Cardiac muscle cell (in vitro differentiated cells and primary cell): ENCODE measurements at regions not wholly inside any gene's neighbourhood (a gene's known extent, or its start where the extent isn't known, plus 50 kb on each side); places are given as distances from the start of the nearest gene placed in this dataset.
A peak's percentile ranks its signal among the peaks of the same experiment; 100 is the strongest.

Experiments used
- DNase-seq, 2 donors: peaks; one replicate each; pipeline versions ENCODE4 v3.0.0 to v3.0.0-alpha.2; 2010 to 2017; ENCODE audit warnings: low read depth in 1 of 2, low spot score in 1 of 2
- H3K27ac ChIP-seq: fragments of 200-600 bp; sonication (generic); 2 replicates; pipeline ENCODE4 v1.5.1; 2016
- H3K27me3 ChIP-seq: fragments of 200-600 bp; sonication (generic); 2 replicates; pipeline ENCODE4 v1.6.0; 2016; ENCODE audit warnings: control low read depth
- H3K36me3 ChIP-seq: fragments of 200-600 bp; sonication (generic); 2 replicates; pipeline ENCODE4 v1.5.1; 2016; ENCODE audit warnings: control low read depth
- H3K4me1 ChIP-seq: fragments of 200-600 bp; sonication (generic); 2 replicates; pipeline ENCODE4 v1.8.1; 2017; ENCODE audit warnings: low read depth, mild to moderate bottlenecking, mixed run types
- H3K4me3 ChIP-seq: fragments of 200-600 bp; sonication (generic); 2 replicates; pipeline ENCODE4 v1.5.1; 2016; ENCODE audit warnings: mild to moderate bottlenecking
- H3K9me3 ChIP-seq: fragments of 200-600 bp; sonication (generic); 2 replicates; pipeline ENCODE4 v1.5.1; 2017; ENCODE audit warnings: low read depth, mild to moderate bottlenecking, control low read depth
- TF ChIP-seq, protein P1 (sequence below): IDR thresholded peaks from 2 replicates; pipeline ENCODE4 v1.5.1; 2012; ENCODE audit warnings: low read depth, mild to moderate bottlenecking, low read length

DNA sequence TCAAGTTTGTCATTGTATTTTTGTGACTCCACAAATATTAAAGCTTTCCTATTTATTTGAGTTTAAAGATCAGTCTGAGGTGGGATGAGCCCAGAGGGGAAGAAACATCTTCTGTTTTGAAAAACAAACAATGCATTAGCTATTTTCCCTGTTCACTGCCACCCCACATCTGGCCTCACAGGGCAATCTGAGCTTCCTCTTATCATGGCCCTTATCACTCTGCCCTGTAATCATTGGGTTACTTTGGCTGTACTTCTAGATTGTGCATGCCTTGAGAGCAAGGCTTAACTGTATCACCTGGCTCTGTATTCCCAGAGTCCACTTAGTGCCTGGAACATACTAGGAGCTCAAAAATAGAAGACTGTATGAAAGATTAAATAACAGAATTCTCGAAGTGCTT lies 241.6 kb upstream of the NT5C1B start:
- TF ChIP-seq, protein P1, sequence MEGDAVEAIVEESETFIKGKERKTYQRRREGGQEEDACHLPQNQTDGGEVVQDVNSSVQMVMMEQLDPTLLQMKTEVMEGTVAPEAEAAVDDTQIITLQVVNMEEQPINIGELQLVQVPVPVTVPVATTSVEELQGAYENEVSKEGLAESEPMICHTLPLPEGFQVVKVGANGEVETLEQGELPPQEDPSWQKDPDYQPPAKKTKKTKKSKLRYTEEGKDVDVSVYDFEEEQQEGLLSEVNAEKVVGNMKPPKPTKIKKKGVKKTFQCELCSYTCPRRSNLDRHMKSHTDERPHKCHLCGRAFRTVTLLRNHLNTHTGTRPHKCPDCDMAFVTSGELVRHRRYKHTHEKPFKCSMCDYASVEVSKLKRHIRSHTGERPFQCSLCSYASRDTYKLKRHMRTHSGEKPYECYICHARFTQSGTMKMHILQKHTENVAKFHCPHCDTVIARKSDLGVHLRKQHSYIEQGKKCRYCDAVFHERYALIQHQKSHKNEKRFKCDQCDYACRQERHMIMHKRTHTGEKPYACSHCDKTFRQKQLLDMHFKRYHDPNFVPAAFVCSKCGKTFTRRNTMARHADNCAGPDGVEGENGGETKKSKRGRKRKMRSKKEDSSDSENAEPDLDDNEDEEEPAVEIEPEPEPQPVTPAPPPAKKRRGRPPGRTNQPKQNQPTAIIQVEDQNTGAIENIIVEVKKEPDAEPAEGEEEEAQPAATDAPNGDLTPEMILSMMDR, result no peak
- no peak overlapping the region for H3K4me3 ChIP-seq

DNA sequence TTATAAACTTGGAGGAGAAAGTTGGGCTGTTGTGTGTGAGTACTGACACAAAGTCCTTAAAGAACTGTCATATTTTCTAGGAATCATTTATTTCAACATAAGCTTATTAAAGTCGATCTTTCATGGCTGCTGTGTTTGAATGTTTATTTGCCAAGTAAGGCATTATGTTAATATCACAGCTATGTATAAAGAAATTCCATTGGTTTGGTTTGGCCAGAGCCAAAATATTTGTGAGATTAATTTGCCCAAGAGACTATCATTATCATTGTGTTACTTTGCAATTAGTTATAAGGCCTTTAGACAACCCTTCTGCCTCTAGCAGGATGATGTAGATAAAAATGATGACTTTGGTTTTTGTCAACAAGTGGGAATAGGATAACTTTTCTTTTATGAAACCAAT lies 240.6 kb upstream of the NT5C1B start:
- TF ChIP-seq, protein P1, result no peak
- DNase-seq, result peak in 1 of 2 donors; percentile 55

More for the DNA sequence above, 241.6 kb upstream of the NT5C1B start:
- H3K27ac ChIP-seq, result peak overlapping the region; percentile 75
- H3K9me3 ChIP-seq, result no peaks in the 10 kb centered on the region
- DNase-seq, result no peak
- no peaks in the 10 kb centered on the region for H3K27me3 ChIP-seq
- no peaks in the 10 kb centered on the region for H3K36me3 ChIP-seq
- H3K4me1 ChIP-seq, result peaks cover 69% of the 10 kb centered on the region

DNA sequence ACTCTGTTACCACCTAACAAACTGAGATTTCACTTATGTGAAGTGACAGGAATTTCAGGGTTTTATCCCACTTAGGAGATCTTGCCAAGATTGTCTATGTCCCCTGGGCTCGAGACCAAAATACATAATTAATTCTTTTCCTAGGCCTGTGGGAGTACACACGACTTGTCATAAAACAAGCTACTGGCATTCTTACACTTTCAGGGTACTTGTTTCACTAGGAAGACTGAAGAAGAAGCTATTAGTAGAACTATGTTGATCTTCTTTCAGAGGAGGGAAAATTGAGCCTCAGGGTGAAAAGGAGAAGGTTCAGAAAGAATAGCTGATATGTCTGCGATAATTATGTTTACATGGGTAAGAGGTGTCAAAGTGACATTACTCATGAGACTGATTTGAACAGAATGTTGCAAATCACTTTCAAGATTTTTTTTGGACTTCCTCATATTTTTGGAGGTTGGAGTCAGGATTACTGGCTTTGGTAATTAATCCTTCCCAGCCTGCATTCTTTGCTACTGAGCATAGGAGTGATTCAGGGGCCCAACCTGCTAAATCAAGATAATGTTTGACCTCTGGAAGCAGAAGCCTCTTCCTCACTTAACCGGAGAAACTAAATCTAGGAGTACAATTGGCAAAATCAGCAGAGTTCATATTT lies 240.0 kb upstream of the NT5C1B start:
- TF ChIP-seq, protein P1, result no peak
- no peaks in the 10 kb centered on the region for H3K36me3 ChIP-seq
- H3K9me3 ChIP-seq, result no peaks in the 10 kb centered on the region
- H3K27ac ChIP-seq, result peak overlapping the region; percentile 75
- peak in 1 of 2 donors; percentile 43 for DNase-seq
- no peaks in the 10 kb centered on the region for H3K27me3 ChIP-seq
- H3K4me3 ChIP-seq, result no peak overlapping the region
- peaks cover 70% of the 10 kb centered on the region for H3K4me1 ChIP-seq

More for the DNA sequence above, 240.6 kb upstream of the NT5C1B start:
- Histone ChIP-seq H3K4me1 (peaks cover 70% of the 10 kb centered on the region), H3K27me3 (no peaks in the 10 kb centered on the region), H3K9me3 (no peaks in the 10 kb centered on the region), H3K27ac (peak overlapping the region; percentile 75), H3K36me3 (no peaks in the 10 kb centered on the region), H3K4me3 (no peak overlapping the region)

DNA sequence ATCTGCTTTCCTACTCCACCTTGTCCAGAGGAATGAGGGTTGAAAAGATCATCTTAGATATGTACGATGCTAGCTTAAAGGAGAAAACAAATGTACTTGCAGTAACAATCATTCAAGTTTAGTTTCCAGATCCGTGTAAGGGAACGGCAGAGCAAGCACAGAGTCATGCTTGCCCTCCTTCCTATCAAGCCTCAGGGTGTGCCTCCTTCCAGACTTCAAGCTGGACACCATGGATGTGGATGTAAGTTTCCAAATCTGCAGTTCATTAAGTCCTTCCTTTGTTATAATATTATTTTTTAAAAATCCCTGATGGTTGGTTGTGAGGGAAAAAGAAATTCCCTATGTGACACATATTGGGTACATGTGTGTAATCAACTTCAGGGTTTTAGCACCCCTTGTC lies 238.9 kb upstream of the NT5C1B start:
- Histone ChIP-seq H3K9me3 (no peaks in the 10 kb centered on the region), H3K36me3 (no peaks in the 10 kb centered on the region), H3K27ac (no peak overlapping the region), H3K4me3 (no peak overlapping the region), H3K27me3 (no peaks in the 10 kb centered on the region), H3K4me1 (peaks cover 65% of the 10 kb centered on the region)
- TF ChIP-seq, protein P1, result no peak
- no peak for DNase-seq

DNA sequence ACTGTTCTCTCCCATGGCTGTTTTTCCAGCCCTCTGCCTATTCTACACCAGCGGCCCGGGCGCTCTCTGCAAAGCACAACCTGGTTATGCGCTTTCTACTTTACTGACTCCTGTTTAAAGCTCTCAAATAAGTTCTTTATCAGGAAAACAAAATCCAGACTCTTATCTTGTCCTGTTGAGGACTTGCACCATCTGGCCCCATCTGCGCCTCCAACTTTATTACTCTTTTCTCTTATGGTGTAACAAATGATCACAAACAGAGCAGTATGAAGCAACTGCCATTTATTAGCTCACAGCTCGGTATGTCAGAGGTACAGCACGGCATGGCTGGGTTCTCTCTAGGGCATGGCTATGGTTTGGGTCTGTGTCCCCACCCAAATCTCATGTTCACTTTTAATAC lies 236.5 kb upstream of the NT5C1B start:
- Histone ChIP-seq H3K9me3 (no peaks in the 10 kb centered on the region), H3K36me3 (no peaks in the 10 kb centered on the region), H3K4me3 (no peak overlapping the region), H3K4me1 (peaks cover 41% of the 10 kb centered on the region), H3K27ac (peak overlapping the region; percentile 20), H3K27me3 (no peaks in the 10 kb centered on the region)
- TF ChIP-seq, protein P1, result no peak
- no peak for DNase-seq
